Aorta (tissue), 5 donors: ENCODE measurements at regions not wholly inside any gene's neighbourhood (a gene's known extent, or its start where the extent isn't known, plus 50 kb on each side); places are given as distances from the start of the nearest gene placed in this dataset.

Source experiments
- ATAC-seq: fragments of 200-7000 bp; cut with Tn5 transposase; one replicate; pipeline ENCODE4 v1.9.1; 2022; ENCODE audit warnings: moderate library complexity; ENCODE audit not compliant: low FRiP score
- DNase-seq, 2 donors: peaks; one replicate each; pipeline ENCODE4 v3.0.0-alpha.2; 2020
- H3K27ac ChIP-seq, 2 donors: one replicate each; pipeline ENCODE4 v1.5.1; 2013; ENCODE audit warnings: low read length in 2 of 2, mild to moderate bottlenecking in 2 of 2, moderate library complexity in 2 of 2, control low read depth in 1 of 2, inconsistent platforms in 1 of 2, low read depth in 1 of 2
- H3K27me3 ChIP-seq, 2 donors: one replicate each; pipeline ENCODE4 v1.6.1; 2013; ENCODE audit warnings: control low read depth in 1 of 2, low read length in 1 of 2, mild to moderate bottlenecking in 1 of 2, moderate library complexity in 1 of 2; ENCODE audit not compliant: insufficient read depth in 2 of 2, control insufficient read depth in 1 of 2
- H3K36me3 ChIP-seq, 2 donors: one replicate each; pipeline ENCODE4 v1.6.1; 2013; ENCODE audit warnings: control low read depth in 1 of 2, low read length in 1 of 2, mild to moderate bottlenecking in 1 of 2; ENCODE audit not compliant: insufficient read depth in 2 of 2, control insufficient read depth in 1 of 2
- H3K4me1 ChIP-seq, 2 donors: one replicate each; pipeline ENCODE4 v1.6.1; 2013; ENCODE audit warnings: low read length in 2 of 2, control low read depth in 1 of 2, mild to moderate bottlenecking in 1 of 2, moderate library complexity in 1 of 2; ENCODE audit not compliant: insufficient read depth in 2 of 2, control insufficient read depth in 1 of 2
- H3K4me3 ChIP-seq, 2 donors: one replicate each; pipeline ENCODE4 v1.5.1; 2013; ENCODE audit warnings: low read length in 2 of 2, control low read depth in 1 of 2, mild to moderate bottlenecking in 1 of 2
- H3K9me3 ChIP-seq: one replicate; pipeline ENCODE4 v1.6.1; 2013; ENCODE audit warnings: mild to moderate bottlenecking, low read length; ENCODE audit not compliant: control insufficient read depth
- WGBS, 2 donors: extraction: QIAGEN DNeasy Blood & Tissue Kit; methylation state at CpG; one replicate each; pipeline ENCODE4 v1.1.7; 2013; 5-methylcytosine and 5-hydroxymethylcytosine counted together
- intact Hi-C, 2 donors: fragments of 100-400 bp; cut with DNase I; formaldehyde crosslinking; loops; one replicate each; pipeline versions ENCODE4 v1.14.2 to v1.15.0; 2022
- donor health status: healthy with polysubstance abuse.
- donor health status: Bipolar disorder and iron deficiency.
- donor health status: DM: no; HTN: no; CAD: no.
- donor health status: DM: no; HTN: no; CAD: no.
- donor health status: DM: yes; HTN: yes; CAD: no.

DNA sequence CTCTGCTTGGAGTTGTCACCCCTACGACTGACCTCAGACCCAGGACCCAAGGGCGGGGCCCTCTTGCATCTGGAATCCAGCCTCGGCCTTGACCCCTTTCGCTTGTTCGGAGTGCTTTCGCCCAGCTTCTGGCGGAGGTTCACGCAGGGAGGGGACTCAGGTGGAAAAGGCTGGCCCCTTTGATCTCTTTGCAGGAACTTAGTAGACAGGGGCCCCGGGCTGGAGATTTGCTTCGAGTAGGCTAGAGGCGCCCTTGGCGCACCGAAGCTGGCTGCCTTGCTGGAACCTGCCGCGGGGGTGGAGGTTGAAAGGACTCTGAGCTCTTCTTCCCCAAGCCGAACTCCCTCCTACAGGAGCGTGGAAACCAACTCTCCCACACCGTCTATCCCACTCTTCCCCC is 255.1 kb downstream of the OTUD1 start:
- Histone ChIP-seq H3K36me3 (no peaks in the 10 kb centered on the region), H3K4me1 (no peaks in the 10 kb centered on the region), H3K4me3 (no peak overlapping the region), H3K27me3 (no peaks in the 10 kb centered on the region), H3K27ac (no peak overlapping the region), H3K9me3 (no peaks in the 10 kb centered on the region)
- DNase-seq (no peak), ATAC-seq (no peak)
- intact Hi-C loops, result no loop called here
- WGBS, 2 donors, result 1% methylated on average over 18 of the region's 18 CpGs

DNA sequence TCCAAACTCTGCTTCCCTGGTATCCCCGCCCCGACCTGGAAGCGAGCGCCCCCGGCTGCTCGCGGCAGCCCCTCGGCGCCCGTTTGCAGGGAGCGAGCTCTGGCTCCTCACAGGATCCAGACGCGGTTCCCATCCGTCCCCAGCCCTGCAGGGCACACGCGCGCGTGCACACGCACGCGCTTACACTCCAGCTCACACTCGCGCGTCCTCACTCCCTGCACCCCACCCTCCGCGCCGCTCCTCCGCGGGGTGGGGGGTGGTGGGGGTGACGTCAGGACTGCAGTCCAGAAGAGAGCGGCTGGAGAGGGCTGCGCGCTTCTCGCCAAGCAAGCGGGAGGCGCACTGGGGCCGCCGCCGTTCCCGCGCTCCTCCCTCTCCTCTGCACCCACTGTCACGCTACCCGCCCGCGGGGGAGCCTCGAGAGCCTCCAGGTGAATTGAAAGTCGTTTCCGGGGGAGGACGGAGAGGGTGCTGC is 255.6 kb downstream of the OTUD1 start:
- no peaks in the 10 kb centered on the region for H3K9me3 ChIP-seq
- ATAC-seq (peak; percentile 32), DNase-seq (no peak)
- 0 to 1% methylated on average over 31 to 49 of the region's 49 CpGs for WGBS, 2 donors
- no peak overlapping the region for H3K4me3 ChIP-seq
- intact Hi-C loops, result no loop called here
- no peaks in the 10 kb centered on the region for H3K4me1 ChIP-seq
- no peak overlapping the region for H3K27ac ChIP-seq
- H3K36me3 ChIP-seq, result no peaks in the 10 kb centered on the region
- no peaks in the 10 kb centered on the region for H3K27me3 ChIP-seq

DNA sequence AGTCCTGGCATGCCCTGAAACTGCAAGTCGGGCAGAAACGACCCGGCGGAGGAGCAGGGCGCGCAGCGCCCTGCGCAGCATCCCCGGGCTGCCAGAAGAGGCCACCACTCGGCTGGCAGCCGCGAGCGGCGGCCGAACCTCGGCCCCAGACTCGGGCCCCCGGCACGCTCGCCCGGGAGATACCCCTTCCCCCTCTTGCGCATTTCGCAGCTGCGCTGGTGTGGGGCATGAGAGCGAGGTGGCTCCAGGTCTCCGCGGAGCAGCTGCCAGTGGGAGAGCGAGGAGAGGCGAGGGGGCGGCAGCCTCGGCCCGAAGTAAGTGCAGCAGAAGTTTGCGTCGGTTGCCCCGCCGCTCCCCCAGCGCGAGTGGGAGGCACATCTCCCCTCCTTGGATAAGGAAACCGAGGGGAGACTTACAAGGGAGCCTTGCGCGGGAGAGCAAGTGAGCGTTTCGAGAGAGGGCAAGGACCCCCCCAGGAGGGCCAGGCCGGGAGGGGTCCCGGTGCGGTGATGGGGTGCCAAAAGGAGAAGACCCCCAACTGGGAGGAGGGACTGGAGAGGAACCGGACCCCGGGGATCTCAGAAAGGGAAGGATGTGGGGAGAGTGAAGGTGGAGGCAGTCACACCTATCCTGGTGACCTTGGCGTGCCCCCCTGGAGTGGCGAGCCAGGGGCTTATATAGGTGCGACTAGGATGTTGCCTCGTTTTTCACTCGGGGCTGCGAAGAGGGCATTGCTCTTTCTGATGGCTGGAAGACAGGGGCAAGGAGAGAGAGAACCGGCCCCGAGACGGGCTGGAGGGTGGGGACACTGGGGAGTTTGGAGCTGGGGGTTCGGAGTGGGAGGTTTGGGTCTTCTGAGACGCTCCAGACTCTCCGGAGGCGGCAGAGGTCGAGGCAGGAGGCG is 256.3 kb downstream of the OTUD1 start:
- Histone ChIP-seq H3K36me3 (no peaks in the 10 kb centered on the region), H3K27ac (no peak overlapping the region), H3K4me3 (no peak overlapping the region), H3K27me3 (no peaks in the 10 kb centered on the region), H3K9me3 (no peaks in the 10 kb centered on the region), H3K4me1 (no peaks in the 10 kb centered on the region)
- ATAC-seq, result no peak
- no peak for DNase-seq
- 0 to 1% methylated on average over 53 to 63 of the region's 63 CpGs for WGBS, 2 donors
- intact Hi-C loops, result no loop called here

DNA sequence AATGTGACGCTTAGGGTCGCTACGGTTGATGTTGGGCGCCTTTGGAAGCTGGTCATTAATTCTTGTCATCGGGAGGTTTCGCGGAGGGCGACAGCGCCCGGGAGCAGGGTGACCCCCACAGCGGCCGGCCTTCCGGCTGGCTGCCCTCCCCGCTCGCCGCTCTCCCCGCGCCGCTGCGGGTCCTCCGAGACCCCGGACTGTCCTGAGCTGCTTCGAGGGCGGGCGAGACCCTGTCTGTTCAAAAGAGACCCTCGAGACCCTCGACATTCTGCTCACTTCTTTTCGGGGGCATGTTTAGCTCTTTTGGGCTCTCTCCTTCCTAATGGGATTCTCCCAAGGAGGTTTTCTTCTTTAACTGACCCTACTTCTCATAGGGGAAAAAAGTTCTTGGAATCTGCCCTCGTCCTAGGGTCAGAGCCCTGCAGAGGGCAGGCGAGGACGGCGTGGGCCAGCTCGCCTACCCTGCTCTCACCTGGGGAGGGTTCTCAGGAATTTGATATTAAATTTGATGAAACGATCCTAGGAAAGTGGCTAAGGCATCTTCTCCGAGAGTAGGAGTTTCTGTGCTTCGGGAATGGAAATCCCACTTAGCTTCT is 257.0 kb downstream of the OTUD1 start:
- no peaks in the 10 kb centered on the region for H3K9me3 ChIP-seq
- intact Hi-C loops, result no loop called here

DNA sequence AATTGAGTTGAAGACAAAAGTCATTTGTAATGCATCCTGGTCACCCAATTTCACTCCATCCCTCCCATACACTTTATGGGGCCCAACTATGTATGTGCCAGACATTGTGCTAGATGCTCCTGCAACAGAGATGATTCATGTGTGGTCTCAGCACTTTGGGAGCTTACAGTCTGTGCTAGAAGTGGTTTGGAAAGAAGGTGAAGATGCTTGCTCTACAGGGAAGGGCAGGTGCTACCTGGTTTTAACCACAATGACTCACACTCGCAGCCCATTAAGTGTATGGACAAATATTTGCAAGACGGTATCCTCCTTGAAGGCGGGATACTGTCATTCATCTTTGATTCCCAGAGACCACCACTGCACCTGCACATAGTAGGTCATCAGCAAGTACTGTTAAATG is 257.6 kb downstream of the OTUD1 start:
- Histone ChIP-seq H3K4me3 (no peak overlapping the region), H3K27ac (no peak overlapping the region), H3K27me3 (no peaks in the 10 kb centered on the region), H3K4me1 (no peaks in the 10 kb centered on the region), H3K36me3 (no peaks in the 10 kb centered on the region), H3K9me3 (no peaks in the 10 kb centered on the region)
- no peak for DNase-seq
- intact Hi-C loops, result no loop called here
- 62 to 72% methylated on average over 3 of the region's 3 CpGs for WGBS, 2 donors
- ATAC-seq, result no peak

More for the DNA sequence above, 257.0 kb downstream of the OTUD1 start:
- Histone ChIP-seq H3K36me3 (no peaks in the 10 kb centered on the region), H3K4me3 (no peak overlapping the region), H3K27me3 (no peaks in the 10 kb centered on the region), H3K27ac (no peak overlapping the region), H3K4me1 (no peaks in the 10 kb centered on the region)
- DNase-seq (no peak), ATAC-seq (no peak)
- 6 to 7% methylated on average over 29 to 36 of the region's 36 CpGs for WGBS, 2 donors

DNA sequence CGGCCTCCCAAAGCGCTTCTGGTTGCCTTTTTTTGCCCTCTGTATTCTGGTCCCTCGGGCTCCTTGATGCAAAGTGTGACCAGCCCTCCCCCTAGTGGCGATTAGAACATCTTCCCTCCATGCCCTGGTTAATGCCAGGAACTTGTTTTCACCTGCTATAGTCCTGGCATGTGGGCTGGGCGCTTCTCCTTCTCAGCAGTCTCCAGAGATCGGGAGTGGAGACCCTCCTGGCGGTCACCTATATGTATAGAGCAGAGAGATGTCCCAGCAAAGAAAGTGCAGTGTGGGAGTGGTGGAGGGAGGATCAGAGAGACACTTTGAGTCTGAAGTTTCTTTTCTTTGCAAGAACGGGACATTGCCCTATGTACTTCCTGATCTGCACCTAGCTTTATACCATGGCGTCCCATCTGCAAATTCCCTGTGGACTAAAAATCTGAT is 264.1 kb downstream of the OTUD1 start:
- ATAC-seq (peak; percentile 63), DNase-seq (peak; percentile 57 to 73)
- intact Hi-C loops, result loop anchor here (5.0 to 10.0 kb wide), 3 partner anchors 178 to 391 kb away; no protein-coding TSS in a partner anchor
- Histone ChIP-seq H3K27ac (no peak overlapping the region), H3K9me3 (no peaks in the 10 kb centered on the region), H3K4me3 (no peak overlapping the region), H3K36me3 (no peaks in the 10 kb centered on the region), H3K4me1 (no peaks in the 10 kb centered on the region), H3K27me3 (no peaks in the 10 kb centered on the region)
- WGBS, 2 donors, result 7 to 10% methylated on average over 9 of the region's 9 CpGs

DNA sequence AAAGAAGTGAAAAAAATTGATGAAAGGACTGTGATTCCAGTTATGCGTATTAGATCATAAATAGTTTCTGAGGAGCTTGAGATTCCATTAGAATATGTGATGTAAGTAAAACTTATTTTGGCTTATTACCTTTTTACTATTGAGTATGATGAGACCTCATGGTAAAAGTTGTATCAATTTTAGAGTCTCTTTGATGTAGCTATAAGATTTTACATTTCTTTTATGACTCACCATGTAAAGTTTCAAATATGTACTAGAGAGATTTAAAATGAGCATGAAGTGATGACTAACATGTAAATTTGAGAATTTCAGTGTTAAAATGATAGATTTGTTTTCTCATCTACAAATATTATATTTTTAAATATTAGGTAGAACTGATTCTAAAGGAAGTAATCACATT is 276.5 kb downstream of the OTUD1 start:
- no peak for ATAC-seq
- WGBS, 2 donors, result 92 to 98% methylated on average over 1 of the region's 1 CpG

DNA sequence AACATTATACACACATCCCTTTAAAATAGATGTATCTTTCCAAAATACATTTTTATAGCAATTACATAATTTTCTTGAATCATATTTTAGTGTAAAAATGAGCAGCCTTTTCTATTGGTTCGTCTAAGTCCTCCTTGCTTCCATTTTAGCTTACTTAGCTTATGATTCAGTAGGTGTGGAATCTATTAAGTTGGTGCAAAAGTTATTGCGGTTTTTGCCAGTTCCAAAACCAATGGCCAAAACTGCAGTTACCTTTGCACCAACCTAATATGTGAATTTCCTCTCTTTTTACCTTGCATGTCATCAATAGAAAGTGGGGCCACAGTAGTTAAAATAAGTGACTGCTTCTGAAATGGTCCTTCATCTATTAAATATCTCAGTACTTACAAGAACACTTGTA is 279.0 kb downstream of the OTUD1 start:
- DNase-seq, result no peak
- WGBS, 2 donors, result 46 to 71% methylated on average over 2 of the region's 2 CpGs
- ATAC-seq, result no peak
- Histone ChIP-seq H3K4me1 (no peaks in the 10 kb centered on the region), H3K27me3 (no peaks in the 10 kb centered on the region), H3K9me3 (no peaks in the 10 kb centered on the region), H3K4me3 (no peak overlapping the region), H3K36me3 (no peaks in the 10 kb centered on the region), H3K27ac (no peak overlapping the region)
- intact Hi-C loops, result no loop called here

More for the DNA sequence above, 276.5 kb downstream of the OTUD1 start:
- intact Hi-C loops, result no loop called here
- Histone ChIP-seq H3K4me3 (no peak overlapping the region), H3K27me3 (no peaks in the 10 kb centered on the region), H3K4me1 (no peaks in the 10 kb centered on the region), H3K9me3 (no peaks in the 10 kb centered on the region), H3K27ac (no peak overlapping the region), H3K36me3 (no peaks in the 10 kb centered on the region)
- no peak for DNase-seq

DNA sequence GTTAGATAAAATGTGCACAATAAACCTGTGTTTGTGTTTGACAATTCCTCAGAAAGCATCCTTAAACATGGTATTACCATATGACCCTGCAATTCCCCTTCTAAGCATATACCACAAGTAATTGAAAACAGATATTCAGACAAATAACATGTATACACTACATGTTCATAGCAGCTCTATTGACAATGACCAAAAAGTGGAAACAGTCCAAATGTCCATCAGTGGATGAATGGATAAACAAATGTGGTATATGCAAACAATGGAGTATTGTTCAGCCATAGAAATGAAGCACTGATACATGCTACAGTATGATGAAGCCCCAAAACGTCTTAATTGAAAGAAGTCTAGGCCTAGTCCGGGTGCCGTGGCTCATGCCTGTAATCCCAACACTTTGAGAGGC is 280.1 kb downstream of the OTUD1 start:
- ATAC-seq (no peak), DNase-seq (no peak)
- no peaks in the 10 kb centered on the region for H3K36me3 ChIP-seq
- H3K27ac ChIP-seq, result no peak overlapping the region
- no peaks in the 10 kb centered on the region for H3K27me3 ChIP-seq
- WGBS, 2 donors, result 71 to 78% methylated on average over 3 of the region's 3 CpGs
- H3K4me3 ChIP-seq, result no peak overlapping the region
- H3K9me3 ChIP-seq, result no peaks in the 10 kb centered on the region
- no peaks in the 10 kb centered on the region for H3K4me1 ChIP-seq
- intact Hi-C loops, result no loop called here
